NCI-H82 (cell line): ENCODE measurements at regions not wholly inside any gene's neighbourhood (a gene's known extent, or its start where the extent isn't known, plus 50 kb on each side); places are given as distances from the start of the nearest gene placed in this dataset.
"Not testable (repeated sequence)": the region's sequence is repeated elsewhere in the genome, so short reads cannot be mapped to it uniquely, and the experiment has no call there.

Source experiments
- DNase-seq: peaks from one replicate; lab custom pipeline; 2025; lab: John Stamatoyannopoulos, UW

GRCh38 chr11:134725716-134726639 is 313.9 kb upstream of the B3GAT1 start:
- DNase-seq: peak; percentile 24

- no peak for DNase-seq
Observed at GRCh38 chr11:134725211-134725610, 313.2 kb upstream of the B3GAT1 start.

- no peak for DNase-seq
Observed at GRCh38 chr11:134724779-134725140, 312.7 kb upstream of the B3GAT1 start.

- DNase-seq: no peak
Observed at GRCh38 chr11:134724106-134724778, 312.2 kb upstream of the B3GAT1 start.

GRCh38 chr11:134720691-134721070 is 308.6 kb upstream of the B3GAT1 start:
- not testable (repeated sequence) for DNase-seq

GRCh38 chr11:134719940-134720690 is 308.1 kb upstream of the B3GAT1 start:
- not testable (repeated sequence) for DNase-seq

- DNase-seq: no peak
Observed at GRCh38 chr11:134719397-134719796, 307.4 kb upstream of the B3GAT1 start.

- DNase-seq: no peak
Observed at GRCh38 chr11:134716582-134716981, 304.5 kb upstream of the B3GAT1 start.

GRCh38 chr11:134714021-134714656 is 302.1 kb upstream of the B3GAT1 start:
- no peak for DNase-seq

GRCh38 chr11:134712228-134713145 is 300.4 kb upstream of the B3GAT1 start:
- DNase-seq: peak; percentile 9

- no peak for DNase-seq
Observed at GRCh38 chr11:134711588-134711987, 299.5 kb upstream of the B3GAT1 start.

GRCh38 chr11:134710861-134711407 is 298.9 kb upstream of the B3GAT1 start:
- DNase-seq: no peak

- DNase-seq: no peak
Observed at GRCh38 chr11:134705858-134706257, 293.8 kb upstream of the B3GAT1 start.

GRCh38 chr11:134702827-134703226 is 290.8 kb upstream of the B3GAT1 start:
- DNase-seq: no peak

- no peak for DNase-seq
Observed at GRCh38 chr11:134701564-134702165, 289.6 kb upstream of the B3GAT1 start.

GRCh38 chr11:134700101-134700640 is 288.1 kb upstream of the B3GAT1 start:
- no peak for DNase-seq

GRCh38 chr11:134696455-134696854 is 284.4 kb upstream of the B3GAT1 start:
- DNase-seq: no peak

- no peak for DNase-seq
Observed at GRCh38 chr11:134691985-134692384, 279.9 kb upstream of the B3GAT1 start.

- no peak for DNase-seq
Observed at GRCh38 chr11:134691295-134691873, 279.3 kb upstream of the B3GAT1 start.

- no peak for DNase-seq
Observed at GRCh38 chr11:134689886-134690285, 277.8 kb upstream of the B3GAT1 start.
